Kidney epithelial cell (primary cell): ENCODE measurements at regions not wholly inside any gene's neighbourhood (a gene's known extent, or its start where the extent isn't known, plus 50 kb on each side); places are given as distances from the start of the nearest gene placed in this dataset.

Experiments used
- DNase-seq: peaks from one replicate; pipeline ENCODE4 v3.0.0-alpha.2; 2010; ENCODE audit warnings: low read depth
- H3K27me3 ChIP-seq: 2 replicates; pipeline ENCODE4 v1.6.0; 2011; ENCODE audit warnings: low read length; ENCODE audit not compliant: control insufficient read depth, insufficient read depth
- H3K36me3 ChIP-seq: 2 replicates; pipeline ENCODE4 v1.5.1; 2011; ENCODE audit warnings: low read length; ENCODE audit not compliant: control insufficient read depth, insufficient read depth
- H3K4me3 ChIP-seq: 2 replicates; pipeline ENCODE4 v1.5.1; 2011; ENCODE audit warnings: low read depth, mild to moderate bottlenecking, control low read depth, low read length
- CTCF ChIP-seq: IDR thresholded peaks from 2 replicates; pipeline ENCODE4 v1.5.1; 2011; ENCODE audit warnings: mild to moderate bottlenecking, moderate library complexity, low read length, control low read depth, inconsistent platforms; ENCODE audit not compliant: insufficient read depth, poor library complexity, severe bottlenecking

GRCh38 chr2:128593879-128594650, 275.4 kb upstream of the HS6ST1 start:
- Histone ChIP-seq H3K27me3 (peaks cover 2% of the 10 kb centered on the region), H3K36me3 (no peaks in the 10 kb centered on the region), H3K4me3 (no peak overlapping the region)
- DNase-seq = peak; percentile 21
- TF ChIP-seq CTCF = no peak

DNA sequence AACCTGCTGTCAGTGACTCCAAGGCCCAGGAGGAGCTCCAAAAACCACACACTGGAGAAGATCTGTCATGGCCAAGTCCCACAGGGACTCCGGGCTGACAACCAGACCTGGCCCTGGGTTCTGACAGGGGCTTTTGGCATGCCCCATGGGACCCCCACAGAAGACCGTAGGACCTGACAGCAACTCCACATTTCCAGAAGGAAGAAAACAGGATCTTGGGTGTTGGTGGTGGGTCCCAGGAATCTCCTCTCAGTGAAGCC, 275.9 kb upstream of the HS6ST1 start:
- TF ChIP-seq CTCF = no peak
- Histone ChIP-seq H3K4me3 (no peak overlapping the region), H3K27me3 (peaks cover 2% of the 10 kb centered on the region), H3K36me3 (no peaks in the 10 kb centered on the region)
- DNase-seq = no peak

DNA sequence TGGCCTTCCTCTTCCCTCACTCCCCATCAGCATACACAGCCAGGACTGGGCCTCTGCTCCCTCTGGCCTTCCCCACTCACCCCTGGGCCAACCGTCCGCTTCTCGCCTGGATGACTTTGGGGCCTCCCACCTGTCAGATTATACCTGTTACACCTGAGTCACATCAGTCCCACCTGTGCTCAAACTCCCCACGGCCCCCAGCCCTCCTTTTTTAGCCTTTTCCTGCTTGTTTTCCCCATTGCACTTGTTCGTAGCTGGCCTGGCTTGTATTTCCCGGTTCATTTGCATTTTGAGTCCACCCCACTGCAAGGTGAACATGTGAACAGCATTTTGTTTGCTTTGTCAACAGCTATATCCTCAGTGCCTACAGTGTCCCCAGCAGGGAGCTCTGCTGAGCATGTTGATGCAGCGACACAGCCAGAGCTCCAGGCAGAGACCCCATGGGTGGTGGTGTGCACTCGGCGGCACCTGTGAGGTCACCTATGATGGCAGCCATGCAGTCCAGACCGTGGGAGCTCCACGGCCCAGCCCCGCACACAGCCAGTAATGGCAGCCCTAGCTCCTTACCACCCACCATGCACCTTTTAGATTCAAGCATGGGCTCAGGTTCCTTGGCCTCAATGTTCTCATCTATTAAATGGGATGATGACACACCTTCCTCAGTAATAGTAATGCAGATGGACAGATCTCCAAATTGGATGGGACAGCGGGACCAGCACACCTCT, 276.4 kb upstream of the HS6ST1 start:
- Histone ChIP-seq H3K4me3 (no peak overlapping the region), H3K36me3 (no peaks in the 10 kb centered on the region), H3K27me3 (peaks cover 2% of the 10 kb centered on the region)
- no peak for DNase-seq
- TF ChIP-seq CTCF = no peak

DNA sequence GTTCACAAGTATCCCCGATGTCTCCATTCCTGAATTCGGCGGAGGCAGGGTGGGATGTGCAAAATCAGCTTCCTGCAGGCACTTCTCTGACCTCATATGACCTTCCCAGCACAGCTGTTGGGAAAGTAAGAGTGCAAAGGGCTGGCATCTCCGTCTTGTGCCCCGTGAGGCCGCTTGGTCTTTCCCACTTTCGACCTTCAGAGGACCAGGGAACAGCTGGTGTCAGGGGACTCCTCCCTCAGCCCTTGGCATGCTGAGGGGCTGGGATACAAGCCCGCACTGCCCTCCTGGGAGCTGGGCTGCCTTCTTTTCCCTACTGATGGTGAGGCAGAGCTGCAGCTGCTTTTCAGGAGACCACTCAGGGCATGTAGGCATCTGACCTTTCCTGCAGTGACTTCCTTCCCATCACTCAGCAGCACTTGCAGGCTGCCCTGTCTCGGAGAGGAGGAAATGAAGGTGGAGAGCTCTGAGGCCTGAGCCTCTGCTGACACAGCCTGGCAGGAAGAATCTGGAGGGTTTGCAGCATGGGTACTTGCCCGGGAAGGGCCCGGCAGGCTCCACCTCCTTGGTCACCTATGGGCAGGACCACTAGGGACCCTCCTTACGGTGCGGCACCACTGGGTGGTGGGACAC, 277.2 kb upstream of the HS6ST1 start:
- no peak overlapping the region for H3K4me3 ChIP-seq
- no peak for TF ChIP-seq CTCF
- no peaks in the 10 kb centered on the region for H3K36me3 ChIP-seq
- no peak for DNase-seq
- H3K27me3 ChIP-seq = peaks cover under 1% of the 10 kb centered on the region

- no peaks in the 10 kb centered on the region for H3K36me3 ChIP-seq
- no peaks in the 10 kb centered on the region for H3K27me3 ChIP-seq
- DNase-seq = no peak
Observed at GRCh38 chr2:128596396-128597120, 277.9 kb upstream of the HS6ST1 start.

More at GRCh38 chr2:128596396-128597120, 277.9 kb upstream of the HS6ST1 start:
- TF ChIP-seq CTCF = no peak
- H3K4me3 ChIP-seq = no peak overlapping the region
